GDM1 (cell line): ENCODE measurements at regions not wholly inside any gene's neighbourhood (a gene's known extent, or its start where the extent isn't known, plus 50 kb on each side); places are given as distances from the start of the nearest gene placed in this dataset.
"Not testable (repeated sequence)": the region's sequence is repeated elsewhere in the genome, so short reads cannot be mapped to it uniquely, and the experiment has no call there.

Experiments
- DNase-seq: peaks from one replicate; lab custom pipeline; 2025; lab: John Stamatoyannopoulos, UW

- DNase-seq = not testable (repeated sequence)
These were observed 711.3 kb downstream of the LTN1 start for GRCh38 chr21:28281357-28281756.

- DNase-seq = no peak
These were observed 712.1 kb downstream of the LTN1 start for GRCh38 chr21:28280611-28281010.

GRCh38 chr21:28277324-28277723, 715.4 kb downstream of the LTN1 start:
- DNase-seq = no peak

- DNase-seq = no peak
These were observed 720.2 kb downstream of the LTN1 start for GRCh38 chr21:28272272-28272992.

GRCh38 chr21:28269173-28269572, 723.5 kb downstream of the LTN1 start:
- no peak for DNase-seq

- no peak for DNase-seq
These were observed 724.0 kb downstream of the LTN1 start for GRCh38 chr21:28268685-28269084.

- no peak for DNase-seq
These were observed 725.2 kb downstream of the LTN1 start for GRCh38 chr21:28267449-28267848.

GRCh38 chr21:28266061-28266460, 726.6 kb downstream of the LTN1 start:
- no peak for DNase-seq

GRCh38 chr21:28263974-28264373, 728.7 kb downstream of the LTN1 start:
- no peak for DNase-seq

- DNase-seq = no peak
These were observed 731.4 kb downstream of the LTN1 start for GRCh38 chr21:28261298-28261697.

GRCh38 chr21:28257276-28257675, 735.4 kb downstream of the LTN1 start:
- no peak for DNase-seq

- no peak for DNase-seq
These were observed 735.8 kb downstream of the LTN1 start for GRCh38 chr21:28256837-28257236.

- DNase-seq = no peak
These were observed 736.3 kb downstream of the LTN1 start for GRCh38 chr21:28256420-28256831.

GRCh38 chr21:28253961-28254360, 738.7 kb downstream of the LTN1 start:
- no peak for DNase-seq

GRCh38 chr21:28253338-28253737, 739.3 kb downstream of the LTN1 start:
- DNase-seq = no peak

- DNase-seq = no peak
These were observed 739.7 kb downstream of the LTN1 start for GRCh38 chr21:28252928-28253327.

- no peak for DNase-seq
These were observed 741.7 kb downstream of the LTN1 start for GRCh38 chr21:28250946-28251345.

- DNase-seq = no peak
These were observed 745.1 kb downstream of the LTN1 start for GRCh38 chr21:28247454-28248020.

GRCh38 chr21:28240586-28240985, 752.1 kb downstream of the LTN1 start:
- DNase-seq = no peak

- no peak for DNase-seq
These were observed 753.3 kb downstream of the LTN1 start for GRCh38 chr21:28239340-28239739.

- DNase-seq = no peak
These were observed 755.0 kb downstream of the LTN1 start for GRCh38 chr21:28237661-28238060.

GRCh38 chr21:28235169-28235895, 757.3 kb downstream of the LTN1 start:
- DNase-seq = peak; percentile 78

GRCh38 chr21:28234326-28234725, 758.4 kb downstream of the LTN1 start:
- DNase-seq = no peak
